PC-9 (cell line): ENCODE measurements at regions not wholly inside any gene's neighbourhood (a gene's known extent, or its start where the extent isn't known, plus 50 kb on each side); places are given as distances from the start of the nearest gene placed in this dataset.

Experiments used
- BruUV-seq: library from RNA; stranded (reverse); fragments of 400-500 nt; replicated peaks from 2 replicates; lab custom pipeline; 2021; lab: Mats Ljungman, UMichigan
- CTCF ChIA-PET: fragments of 300-600 bp; sonication (Branson Sonifier 250); formaldehyde crosslinking; loops from one replicate; lab custom pipeline; 2022; ENCODE audit warnings: antibody characterized with exemption; lab: Charles Lee
- POLR2A ChIA-PET: fragments of 300-600 bp; sonication (Branson Sonifier 250); formaldehyde crosslinking; loops from one replicate; lab custom pipeline; 2022; ENCODE audit warnings: antibody characterized with exemption; ENCODE audit not compliant: unreplicated experiment; lab: Charles Lee
- DNase-seq, 2 experiments: peaks; one replicate each; pipeline versions ENCODE4 v3.0.0 to v3.0.0-alpha.2; 2015 to 2022; ENCODE audit warnings: mixed read lengths in 1 of 2
- H2AFZ ChIP-seq: fragments of 200-600 bp; sonication (generic); 2 replicates; pipeline ENCODE4 v1.8.1; 2017; ENCODE audit warnings: antibody characterized with exemption
- H3F3A ChIP-seq: fragments of 200-600 bp; sonication (generic); 2 replicates; pipeline ENCODE4 v1.8.1; 2017; ENCODE audit warnings: antibody characterized with exemption, mild to moderate bottlenecking, low read depth; ENCODE audit not compliant: insufficient read depth
- H3K27ac ChIP-seq: fragments of 200-600 bp; sonication (generic); 2 replicates; pipeline ENCODE4 v1.6.1; 2016; ENCODE audit warnings: mixed run types
- H3K27me3 ChIP-seq: fragments of 200-600 bp; sonication (generic); 2 replicates; pipeline ENCODE4 v1.6.1; 2016; ENCODE audit warnings: low read depth, mixed run types; ENCODE audit not compliant: insufficient read depth
- H3K36me3 ChIP-seq: fragments of 200-600 bp; sonication (generic); 2 replicates; pipeline ENCODE4 v1.6.1; 2016; ENCODE audit warnings: low read depth, mixed run types
- H3K4me1 ChIP-seq: fragments of 200-600 bp; sonication (generic); replicated peaks from 2 replicates; pipeline ENCODE4 v1.6.1; 2016; ENCODE audit warnings: mixed run types; ENCODE audit not compliant: insufficient read depth
- H3K4me2 ChIP-seq: fragments of 200-600 bp; sonication (generic); 2 replicates; pipeline ENCODE4 v1.6.1; 2017; ENCODE audit warnings: mixed run types
- H3K4me3 ChIP-seq: fragments of 200-600 bp; sonication (generic); 2 replicates; pipeline ENCODE4 v1.6.1; 2016; ENCODE audit warnings: mixed run types
- H3K79me2 ChIP-seq: fragments of 200-600 bp; sonication (generic); 2 replicates; pipeline ENCODE4 v1.6.1; 2017; ENCODE audit warnings: low read depth, mixed run types
- H3K9me2 ChIP-seq: fragments of 200-600 bp; sonication (generic); 2 replicates; pipeline ENCODE4 v1.8.1; 2017; ENCODE audit warnings: mild to moderate bottlenecking; ENCODE audit not compliant: insufficient read depth
- H3K9me3 ChIP-seq: fragments of 200-600 bp; sonication (generic); 2 replicates; pipeline ENCODE4 v1.8.1; 2016; ENCODE audit warnings: low read depth; ENCODE audit not compliant: insufficient read depth
- H4K20me1 ChIP-seq: fragments of 200-600 bp; sonication (generic); 2 replicates; pipeline ENCODE4 v1.8.1; 2017; ENCODE audit not compliant: insufficient read depth
- EZH2 ChIP-seq: fragments of 200-600 bp; sonication (generic); IDR thresholded peaks from 2 replicates; pipeline ENCODE4 v1.8.0; 2017; ENCODE audit warnings: antibody characterized with exemption, low read depth
- intact Hi-C: fragments of 100-400 bp; cut with micrococcal nuclease; formaldehyde crosslinking; loops from one replicate; pipeline ENCODE4 v1.10.0; 2022; ENCODE audit not compliant: unreplicated experiment
- TF ChIP-seq, protein P1 (sequence below): fragments of 200-600 bp; sonication (generic); conservative IDR thresholded peaks from 2 replicates; pipeline ENCODE4 v1.6.1; 2017; ENCODE audit warnings: mixed run types, antibody characterized with exemption, mild to moderate bottlenecking, moderate library complexity

GRCh38 chr15:96442076-96442475 lies 111.6 kb downstream of the NR2F2 start:
- no TSS peak for BruUV-seq
- no peaks in the 10 kb centered on the region for H3K9me2 ChIP-seq
- H3K4me1 ChIP-seq, result no peaks in the 10 kb centered on the region
- CTCF ChIA-PET, result no interaction called here
- intact Hi-C loops, result no loop called here
- H3K9me3 ChIP-seq, result no peaks in the 10 kb centered on the region
- H3K27me3 ChIP-seq, result no peaks in the 10 kb centered on the region; the same call in 1 of the 2 replicates
- no peak overlapping the region for H3K4me3 ChIP-seq
- H3K36me3 ChIP-seq, result no peaks in the 10 kb centered on the region
- POLR2A ChIA-PET, result no interaction called here
- no peaks in the 10 kb centered on the region for H3K79me2 ChIP-seq
- DNase-seq, result no peak
- H3F3A ChIP-seq, result no peaks in the 10 kb centered on the region
- no peak overlapping the region for H3K4me2 ChIP-seq
- no peaks in the 10 kb centered on the region for H4K20me1 ChIP-seq
- H2AFZ ChIP-seq, result no peak overlapping the region
- TF ChIP-seq, protein P1, sequence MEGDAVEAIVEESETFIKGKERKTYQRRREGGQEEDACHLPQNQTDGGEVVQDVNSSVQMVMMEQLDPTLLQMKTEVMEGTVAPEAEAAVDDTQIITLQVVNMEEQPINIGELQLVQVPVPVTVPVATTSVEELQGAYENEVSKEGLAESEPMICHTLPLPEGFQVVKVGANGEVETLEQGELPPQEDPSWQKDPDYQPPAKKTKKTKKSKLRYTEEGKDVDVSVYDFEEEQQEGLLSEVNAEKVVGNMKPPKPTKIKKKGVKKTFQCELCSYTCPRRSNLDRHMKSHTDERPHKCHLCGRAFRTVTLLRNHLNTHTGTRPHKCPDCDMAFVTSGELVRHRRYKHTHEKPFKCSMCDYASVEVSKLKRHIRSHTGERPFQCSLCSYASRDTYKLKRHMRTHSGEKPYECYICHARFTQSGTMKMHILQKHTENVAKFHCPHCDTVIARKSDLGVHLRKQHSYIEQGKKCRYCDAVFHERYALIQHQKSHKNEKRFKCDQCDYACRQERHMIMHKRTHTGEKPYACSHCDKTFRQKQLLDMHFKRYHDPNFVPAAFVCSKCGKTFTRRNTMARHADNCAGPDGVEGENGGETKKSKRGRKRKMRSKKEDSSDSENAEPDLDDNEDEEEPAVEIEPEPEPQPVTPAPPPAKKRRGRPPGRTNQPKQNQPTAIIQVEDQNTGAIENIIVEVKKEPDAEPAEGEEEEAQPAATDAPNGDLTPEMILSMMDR, result no peak
- no peak for TF ChIP-seq EZH2
- no peak overlapping the region for H3K27ac ChIP-seq

DNA sequence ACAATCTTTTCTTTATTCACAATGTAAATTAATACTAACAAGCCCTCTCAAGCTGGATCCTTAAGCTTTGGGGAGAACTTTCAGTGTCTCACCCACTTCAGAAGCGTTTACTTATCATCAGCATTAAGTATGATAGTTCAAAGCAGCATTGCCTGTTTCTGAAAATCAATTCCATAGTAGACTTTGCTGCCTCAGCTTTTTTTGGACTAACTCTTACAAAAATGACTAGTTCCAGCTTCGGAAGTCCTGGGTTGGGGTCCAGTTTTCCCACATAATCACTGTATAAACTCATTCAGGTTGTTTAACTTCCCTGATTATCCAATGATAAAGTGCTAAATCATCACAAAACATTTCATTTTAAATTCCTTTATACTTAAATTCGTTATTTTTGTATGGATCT lies 114.4 kb downstream of the NR2F2 start:
- H3K27me3 ChIP-seq, result no peaks in the 10 kb centered on the region; the same call in 1 of the 2 replicates
- no peak overlapping the region for H3K4me3 ChIP-seq
- H2AFZ ChIP-seq, result no peak overlapping the region
- H3K9me3 ChIP-seq, result no peaks in the 10 kb centered on the region
- no peaks in the 10 kb centered on the region for H3K36me3 ChIP-seq
- TF ChIP-seq, protein P1, result no peak
- TF ChIP-seq EZH2, result no peak
- no peak overlapping the region for H3K27ac ChIP-seq
- H3K4me2 ChIP-seq, result no peak overlapping the region
- H3K79me2 ChIP-seq, result no peaks in the 10 kb centered on the region
- DNase-seq, result no peak
- H3F3A ChIP-seq, result no peaks in the 10 kb centered on the region
- H3K9me2 ChIP-seq, result no peaks in the 10 kb centered on the region
- intact Hi-C loops, result no loop called here
- H4K20me1 ChIP-seq, result no peaks in the 10 kb centered on the region
- ChIA-PET CTCF (interaction anchor here (0.5 kb wide), 1 partner anchor 8 kb away, joined by 3 read pairs; no protein-coding TSS in a partner anchor), POLR2A (no interaction called here)
- BruUV-seq, result no TSS peak
- H3K4me1 ChIP-seq, result no peaks in the 10 kb centered on the region

DNA sequence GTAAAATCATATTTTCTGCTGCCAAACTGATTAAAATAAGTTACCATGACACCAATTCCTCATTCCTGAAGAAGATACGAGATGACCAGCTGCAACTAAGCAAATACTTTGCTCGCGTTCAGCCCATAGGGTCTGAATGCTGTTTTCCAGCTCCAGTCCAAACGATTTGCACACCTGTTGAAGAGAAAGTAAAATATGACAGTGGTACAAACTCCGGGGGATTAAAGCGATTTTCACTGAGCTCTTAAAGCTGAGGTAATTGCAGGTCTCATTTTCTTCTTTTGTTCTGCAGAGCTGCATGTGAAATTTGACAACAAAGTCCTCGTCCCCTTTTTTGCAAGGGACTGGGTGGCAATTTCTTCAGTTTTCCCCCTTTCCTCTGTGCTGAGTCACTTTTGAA lies 118.4 kb downstream of the NR2F2 start:
- Histone ChIP-seq H4K20me1 (no peaks in the 10 kb centered on the region), H3F3A (no peaks in the 10 kb centered on the region), H3K9me2 (no peaks in the 10 kb centered on the region), H3K9me3 (no peaks in the 10 kb centered on the region), H3K4me1 (no peaks in the 10 kb centered on the region), H3K27ac (no peak overlapping the region), H3K36me3 (no peaks in the 10 kb centered on the region), H3K79me2 (no peaks in the 10 kb centered on the region), H3K4me3 (no peak overlapping the region), H2AFZ (no peak overlapping the region), H3K4me2 (peak overlapping the region; percentile 54), H3K27me3 (no peaks in the 10 kb centered on the region)
- POLR2A ChIA-PET, result no interaction called here
- intact Hi-C loops, result no loop called here
- no TSS peak for BruUV-seq
- DNase-seq, result no peak
- TF ChIP-seq EZH2, result no peak
- TF ChIP-seq, protein P1, result no peak
- CTCF ChIA-PET, result no interaction called here
